IPS-NIHi11 (cell line): ENCODE measurements at regions not wholly inside any gene's neighbourhood (a gene's known extent, or its start where the extent isn't known, plus 50 kb on each side); places are given as distances from the start of the nearest gene placed in this dataset.

Experiments
- DNase-seq: peaks from one replicate; pipeline ENCODE4 v3.0.0; 2012; ENCODE audit warnings: mixed read lengths, low spot score

DNA sequence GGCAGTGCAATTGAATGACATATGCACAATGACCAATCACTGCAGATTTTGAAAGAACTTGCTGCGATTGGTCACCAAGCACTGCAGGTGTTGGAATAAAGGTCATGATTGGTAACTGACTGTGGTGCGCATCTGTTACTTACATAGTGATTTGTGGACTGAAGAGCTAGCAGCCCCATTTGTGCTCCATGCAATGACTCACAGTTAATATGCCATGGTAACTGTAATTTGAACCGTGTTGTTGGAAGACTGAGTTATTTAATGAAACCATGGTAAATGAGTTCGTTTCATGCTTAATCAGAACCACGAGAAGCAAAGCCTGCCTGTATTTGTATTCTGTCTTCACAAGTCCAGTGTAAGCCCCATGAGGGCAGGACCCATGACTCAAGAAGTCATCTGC, 220.5 kb downstream of the TJP1 start:
- DNase-seq: no peak

DNA sequence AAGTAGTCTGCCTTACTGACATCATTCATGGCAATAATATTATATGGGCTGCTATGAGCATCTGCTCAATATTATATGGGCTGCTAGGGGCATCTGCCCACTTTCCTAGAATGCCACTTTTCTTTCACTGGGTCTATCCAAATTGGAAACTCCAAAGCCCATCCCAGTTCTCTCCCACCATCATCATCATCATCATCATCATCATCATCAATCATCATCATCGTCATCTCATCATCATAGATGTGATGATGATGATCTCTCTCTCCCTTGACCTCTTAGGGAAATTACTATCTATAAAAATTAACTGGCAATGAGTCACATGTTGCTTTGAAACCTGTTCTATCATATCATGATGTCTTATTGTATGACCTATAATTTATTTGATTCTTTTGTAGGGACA, 222.0 kb downstream of the TJP1 start:
- no peak for DNase-seq

- no peak for DNase-seq
These were observed 226.0 kb downstream of the TJP1 start for GRCh38 chr15:29596266-29596665.

DNA sequence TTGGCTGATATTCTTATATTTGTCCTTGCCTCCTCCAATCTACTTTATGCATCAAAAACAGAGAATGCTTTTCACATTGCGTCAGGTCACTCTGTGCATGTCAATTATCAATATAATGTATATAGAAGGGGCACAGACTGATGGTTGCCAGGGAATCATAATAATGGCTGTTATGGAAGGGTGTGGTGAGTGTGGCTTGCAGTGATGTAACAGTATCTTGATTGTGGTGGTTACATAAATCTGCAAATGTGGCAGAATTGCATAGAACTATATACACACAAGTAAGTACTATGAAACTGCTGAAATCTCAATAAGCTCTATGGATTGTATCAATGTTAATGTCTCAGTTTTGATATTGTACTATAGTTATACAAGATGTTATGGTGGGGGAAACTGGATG, 228.6 kb downstream of the TJP1 start:
- DNase-seq: no peak

GRCh38 chr15:29593111-29593510, 229.2 kb downstream of the TJP1 start:
- no peak for DNase-seq

DNA sequence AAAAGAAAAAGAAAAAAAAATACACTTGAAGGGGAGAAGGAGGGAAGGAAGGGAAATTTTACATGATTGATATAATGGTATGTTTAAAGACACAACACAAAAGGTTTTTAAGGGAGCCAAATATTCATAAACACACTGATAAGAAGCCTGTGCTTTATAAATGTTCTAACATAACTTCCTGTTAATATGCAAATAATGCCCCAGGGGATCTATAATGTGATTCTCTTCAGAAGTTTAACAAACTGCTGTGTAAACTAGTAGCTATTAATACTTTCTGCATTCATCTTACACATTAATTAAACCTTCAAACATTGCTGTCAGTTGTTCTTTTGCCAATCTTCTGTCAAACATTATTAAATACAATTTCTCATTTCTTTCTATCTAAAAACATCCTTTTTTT, 231.6 kb downstream of the TJP1 start:
- no peak for DNase-seq

DNA sequence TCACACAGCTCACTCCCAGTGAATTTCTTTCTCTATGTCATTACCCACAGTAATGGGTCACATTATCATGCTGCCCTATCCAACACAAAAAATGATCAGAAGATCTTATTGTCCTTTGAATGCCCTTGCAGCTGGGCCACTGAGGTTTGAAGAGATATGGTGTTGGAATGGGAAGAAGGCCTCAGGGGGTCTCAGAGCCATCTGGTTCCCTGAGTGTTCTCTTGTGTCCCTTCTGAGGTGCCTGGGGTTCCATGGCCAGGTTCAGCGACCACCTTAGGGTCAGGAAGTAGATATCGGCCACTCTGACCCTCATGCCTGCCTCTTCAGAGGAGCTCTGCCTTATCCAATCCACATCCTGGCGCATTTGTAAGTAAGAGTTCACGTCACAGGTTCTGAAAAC, 232.3 kb downstream of the TJP1 start:
- DNase-seq: no peak

- no peak for DNase-seq
These were observed 232.9 kb downstream of the TJP1 start for GRCh38 chr15:29589416-29589815.

DNA sequence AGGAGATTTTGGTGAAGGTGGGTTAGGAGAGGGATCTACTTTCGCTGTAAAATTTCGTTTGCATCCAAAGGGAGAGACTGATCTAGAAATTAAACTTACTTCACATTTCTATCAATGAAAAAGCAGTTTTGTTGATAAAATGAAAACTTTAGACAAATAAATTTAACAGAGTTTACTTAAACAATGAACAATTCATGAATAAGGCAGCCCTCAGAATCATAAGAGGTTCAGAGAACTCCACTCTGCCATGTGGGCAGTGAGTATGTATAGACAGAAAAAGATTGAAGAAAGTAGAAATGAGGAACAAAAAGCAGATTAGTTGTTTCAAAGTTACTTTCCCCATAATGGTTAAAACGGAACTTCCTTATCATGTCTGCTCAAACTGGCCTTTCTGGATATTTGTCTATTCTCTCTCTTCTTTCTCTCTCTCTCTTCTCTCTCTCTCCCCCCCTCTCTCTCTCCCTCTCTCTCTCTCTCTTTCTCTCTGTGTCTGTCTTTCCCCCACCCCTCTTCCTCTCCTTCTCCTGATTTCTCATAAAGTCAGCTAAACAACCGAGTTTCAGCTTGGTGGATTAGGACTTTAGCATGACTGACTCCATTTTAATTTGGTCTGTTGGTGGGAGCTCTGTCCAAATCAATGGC, 248.9 kb downstream of the TJP1 start:
- DNase-seq: no peak

DNA sequence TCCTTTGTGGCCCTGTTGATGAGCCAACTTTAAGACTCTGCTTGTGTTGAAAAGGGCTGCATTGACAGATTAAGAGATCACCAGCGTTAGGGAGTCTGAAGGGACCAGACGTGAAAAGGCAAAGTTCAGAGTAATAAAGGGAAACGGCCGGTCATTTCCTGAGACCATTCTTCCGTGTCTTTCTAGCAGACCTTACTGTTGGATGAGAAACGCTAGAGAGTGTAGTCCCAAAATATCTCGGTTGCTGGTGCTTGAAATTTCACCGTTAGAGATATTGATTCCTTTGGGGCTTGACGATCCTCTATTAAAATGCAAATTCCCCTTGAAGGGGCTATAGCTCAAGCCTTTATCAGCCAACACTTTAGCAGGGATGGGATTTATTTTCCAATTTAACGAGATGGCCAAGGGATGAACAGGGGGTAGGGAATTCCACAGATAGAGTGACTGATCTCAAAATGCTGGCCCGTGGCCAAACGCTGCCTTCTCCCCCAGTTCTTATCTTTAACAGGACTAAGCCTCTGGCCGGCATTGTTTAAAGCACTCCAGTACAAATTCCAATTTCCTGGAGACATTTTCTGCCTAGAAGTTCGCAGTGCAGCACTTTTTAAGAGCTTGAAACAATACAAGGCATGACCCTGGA, 250.4 kb downstream of the TJP1 start:
- DNase-seq: no peak

DNA sequence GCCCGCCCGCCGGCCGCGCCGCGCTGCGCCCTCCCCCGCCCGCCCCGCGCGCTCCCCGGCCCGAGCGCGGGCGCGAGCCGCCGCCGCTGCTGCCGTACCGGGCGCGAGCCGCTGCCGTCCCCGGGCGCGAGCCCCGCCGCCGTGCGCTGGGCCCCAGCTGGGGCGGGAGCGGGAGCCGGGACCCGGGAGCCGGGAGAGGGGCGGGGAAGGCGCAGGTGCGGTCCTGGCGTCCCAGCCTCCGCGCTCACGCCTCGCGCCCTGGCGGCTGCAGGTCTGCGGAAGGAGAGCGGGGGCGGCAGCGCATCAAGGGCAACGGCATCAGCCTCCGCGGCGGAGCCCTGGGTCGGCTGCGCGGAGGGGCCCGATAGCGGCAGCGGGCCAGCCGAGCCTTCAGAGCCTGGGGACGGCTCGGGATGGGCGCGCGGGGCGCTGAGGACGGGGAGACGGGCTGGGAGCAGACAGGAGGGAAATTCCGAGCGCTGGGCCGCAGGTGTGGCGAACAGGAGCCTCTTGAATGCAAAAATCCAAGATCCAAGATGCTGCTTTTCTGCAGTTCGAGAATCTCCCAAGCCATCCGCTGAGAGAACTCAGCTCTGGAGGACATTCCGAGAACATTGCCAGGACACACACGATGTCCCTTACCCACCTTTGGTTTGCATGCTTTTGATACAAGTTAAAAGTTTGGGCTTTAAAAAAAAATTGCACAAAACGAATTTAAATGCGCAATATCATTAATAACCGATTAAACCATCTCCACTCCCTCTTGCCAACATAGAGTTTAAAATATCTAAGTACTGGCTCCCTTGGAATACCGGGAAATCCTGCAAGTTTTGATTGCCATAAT, 251.1 kb downstream of the TJP1 start:
- DNase-seq: peak; percentile 84

DNA sequence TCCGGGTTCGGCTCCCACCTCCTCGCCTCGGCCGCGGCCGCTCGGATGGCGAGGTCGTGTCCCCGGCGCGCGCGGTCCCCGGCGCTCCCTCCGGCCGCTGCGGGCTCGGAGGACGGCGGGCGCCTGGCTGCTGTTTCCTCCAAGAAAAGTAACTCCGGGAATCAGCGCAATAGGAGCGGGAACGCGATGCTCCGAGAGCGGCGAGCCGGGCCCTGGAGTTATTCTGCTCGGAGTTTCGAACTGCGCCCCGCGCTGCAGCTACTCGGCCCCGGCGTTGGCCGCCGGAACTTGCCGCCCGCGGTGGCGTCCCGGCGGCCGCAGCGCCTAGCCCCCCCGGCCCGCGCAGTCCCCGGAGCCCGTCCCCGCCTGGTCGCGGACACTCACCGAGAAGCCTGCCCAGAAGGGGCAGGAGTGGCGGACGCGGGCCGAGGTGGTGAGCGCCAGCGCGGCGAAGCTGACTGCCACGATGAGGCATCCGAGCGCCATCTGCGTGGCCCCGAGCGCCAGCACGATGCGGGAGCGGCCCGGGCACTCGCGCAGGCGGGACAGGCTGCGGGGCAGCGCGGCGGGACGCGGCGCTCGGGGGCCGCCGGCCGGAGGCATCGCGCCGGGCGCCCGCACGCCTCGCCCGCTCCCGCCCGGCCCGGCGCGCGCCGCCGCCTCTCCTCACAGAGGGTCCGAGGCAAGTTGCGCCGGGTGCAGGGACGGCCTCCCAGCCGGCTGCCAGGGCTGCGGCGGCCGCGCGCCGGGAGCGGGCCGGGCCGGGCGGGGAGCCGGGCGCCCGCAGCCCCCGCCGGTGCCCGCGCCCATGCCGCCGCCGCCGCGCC, 251.9 kb downstream of the TJP1 start:
- peak; percentile 50 for DNase-seq

DNA sequence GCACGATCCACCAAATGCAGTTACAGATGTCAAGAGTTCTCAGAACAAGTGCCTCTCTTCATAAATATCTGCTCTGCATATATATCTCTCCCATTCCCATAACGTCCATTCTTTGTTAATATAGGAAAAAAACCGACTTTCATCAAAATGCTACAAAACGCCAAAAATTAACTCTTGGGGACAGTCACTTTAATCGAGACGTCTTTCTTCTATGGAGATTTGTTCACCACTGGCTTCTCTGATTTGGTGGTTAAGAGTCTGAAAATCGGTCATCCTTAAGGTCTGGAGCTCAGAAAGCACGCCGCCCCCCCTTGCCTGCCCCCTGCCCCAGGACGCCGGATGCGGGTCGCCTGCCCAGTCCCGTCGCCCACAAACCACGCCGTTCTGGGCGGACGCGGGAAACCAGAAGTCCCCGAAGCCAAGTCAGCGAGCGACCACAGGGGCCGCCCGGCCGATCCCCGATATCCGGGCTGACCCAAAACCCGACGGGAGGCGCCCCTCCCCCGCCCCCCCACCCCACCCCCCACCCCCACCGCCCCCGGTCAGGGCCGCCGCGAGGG, 252.7 kb downstream of the TJP1 start:
- peak; percentile 42 for DNase-seq

- peak; percentile 63 for DNase-seq
These were observed 253.3 kb downstream of the TJP1 start for GRCh38 chr15:29568840-29569532.

GRCh38 chr15:29567336-29567735, 254.9 kb downstream of the TJP1 start:
- DNase-seq: no peak

DNA sequence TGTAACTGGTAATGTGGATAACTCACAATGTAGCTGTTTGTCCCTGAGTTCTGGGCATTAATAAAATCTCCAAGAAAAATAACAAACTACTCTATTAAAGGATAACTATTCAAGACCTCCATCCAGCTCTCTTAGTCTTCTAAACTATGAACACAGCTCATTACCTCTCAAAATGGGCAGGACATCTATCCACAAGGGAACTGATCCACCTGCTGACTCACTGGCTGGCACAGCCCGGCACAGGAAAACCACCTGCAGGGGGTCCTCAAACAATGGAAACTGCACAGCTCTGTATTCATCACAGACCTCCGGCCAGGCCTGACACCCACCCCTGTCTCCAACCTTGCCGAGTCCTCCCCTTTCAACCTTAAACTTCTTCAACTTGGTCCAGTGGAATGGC, 255.4 kb downstream of the TJP1 start:
- DNase-seq: peak; percentile 49

- no peak for DNase-seq
These were observed 259.2 kb downstream of the TJP1 start for GRCh38 chr15:29563112-29563511.

GRCh38 chr15:29560896-29561295, 261.4 kb downstream of the TJP1 start:
- DNase-seq: no peak

GRCh38 chr15:29558261-29558660, 264.0 kb downstream of the TJP1 start:
- DNase-seq: no peak

DNA sequence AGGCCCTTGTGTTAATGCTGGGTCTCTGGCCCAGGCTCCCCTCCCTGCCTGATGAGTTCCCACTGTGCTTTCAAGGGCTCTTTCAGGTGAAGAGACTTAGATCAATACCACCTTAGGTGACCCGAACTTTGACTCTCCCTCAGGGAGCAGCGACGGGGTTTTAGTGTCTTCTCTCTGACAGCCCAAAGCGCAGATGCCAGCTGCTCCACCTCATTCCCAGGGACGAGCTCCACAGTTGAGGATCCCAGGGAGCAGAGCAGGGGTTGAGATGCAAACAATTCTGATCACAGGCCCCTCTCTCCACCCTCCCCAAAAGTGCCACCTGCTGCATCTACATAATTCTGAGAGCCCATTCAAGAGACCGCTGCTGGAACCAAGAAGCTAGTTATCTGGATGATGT, 265.1 kb downstream of the TJP1 start:
- no peak for DNase-seq

DNA sequence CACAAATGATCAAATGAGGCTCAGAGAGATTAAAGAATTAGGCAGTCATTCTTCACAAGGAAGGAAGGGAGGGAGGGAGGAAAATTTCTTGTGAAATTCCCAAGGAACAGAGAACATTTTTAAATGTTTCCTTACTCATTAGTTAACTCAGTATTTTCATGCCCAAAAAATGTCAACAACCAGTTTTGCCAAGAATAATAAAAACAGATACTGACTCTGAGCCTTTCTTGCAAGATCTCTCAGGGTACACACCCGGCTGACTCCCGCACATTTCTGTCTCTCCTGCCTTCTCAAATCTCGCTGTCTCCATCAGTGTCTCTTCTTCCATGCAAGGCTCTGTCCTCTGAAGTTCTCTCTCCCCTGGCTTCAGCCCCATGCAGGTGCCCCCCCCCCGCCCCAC, 265.9 kb downstream of the TJP1 start:
- no peak for DNase-seq
